ENCODE measurements at regions not wholly inside any gene's neighbourhood (a gene's known extent, or its start where the extent isn't known, plus 50 kb on each side); places are given as distances from the start of the nearest gene placed in this dataset.
A peak's percentile ranks its signal among the peaks of the same experiment; 100 is the strongest.

GRCh38 chr7:116327135-116327534, 116.8 kb downstream of the TES start:
- Histone ChIP-seq H3K27ac (ENCODE audit: low read depth, low read length) (peak overlapping the region; percentile 88), H3K9me3 (ENCODE audit: control insufficient read depth in 5 of 5, low read length in 5 of 5) (no peaks in the 10 kb centered on the region), H3K36me3 (ENCODE audit: control insufficient read depth in 5 of 5, insufficient read depth in 5 of 5, low read length in 5 of 5) (no peaks in the 10 kb centered on the region), H3K4me3 (ENCODE audit: low read depth in 1 of 5, low read length in 5 of 5) (no peak overlapping the region), H3K4me1 (ENCODE audit: control insufficient read depth in 5 of 5, insufficient read depth in 5 of 5, low read length in 5 of 5) (peaks cover 0 to 58% (median 42%) of the 10 kb centered on the region in 5 donors), H3K9ac (ENCODE audit: low read length in 5 of 5) (no peak overlapping the region), H3K27me3 (ENCODE audit: control insufficient read depth in 5 of 5, insufficient read depth in 4 of 5, low read length in 5 of 5) (no peaks in the 10 kb centered on the region)

- Histone ChIP-seq H3K27ac (ENCODE audit: low read depth, low read length) (peak overlapping the region; percentile 88), H3K36me3 (ENCODE audit: control insufficient read depth in 5 of 5, insufficient read depth in 5 of 5, low read length in 5 of 5) (no peaks in the 10 kb centered on the region), H3K9me3 (ENCODE audit: control insufficient read depth in 5 of 5, low read length in 5 of 5) (no peaks in the 10 kb centered on the region), H3K4me1 (ENCODE audit: control insufficient read depth in 5 of 5, insufficient read depth in 5 of 5, low read length in 5 of 5) (peaks cover 0 to 63% (median 45%) of the 10 kb centered on the region in 5 donors), H3K4me3 (ENCODE audit: low read depth in 1 of 5, low read length in 5 of 5) (peak overlapping the region in 1 of 5 donors; percentile 4), H3K27me3 (ENCODE audit: control insufficient read depth in 5 of 5, insufficient read depth in 4 of 5, low read length in 5 of 5) (no peaks in the 10 kb centered on the region), H3K9ac (ENCODE audit: low read length in 5 of 5) (no peak overlapping the region)
Measured at GRCh38 chr7:116327752-116328151, 117.4 kb downstream of the TES start.

- Histone ChIP-seq H3K27ac (ENCODE audit: low read depth, low read length) (peak overlapping the region; percentile 88), H3K9me3 (ENCODE audit: control insufficient read depth in 5 of 5, low read length in 5 of 5) (no peaks in the 10 kb centered on the region), H3K9ac (ENCODE audit: low read length in 5 of 5) (no peak overlapping the region), H3K4me3 (ENCODE audit: low read depth in 1 of 5, low read length in 5 of 5) (peak overlapping the region in 1 of 5 donors; percentile 4), H3K27me3 (ENCODE audit: control insufficient read depth in 5 of 5, insufficient read depth in 4 of 5, low read length in 5 of 5) (no peaks in the 10 kb centered on the region), H3K4me1 (ENCODE audit: control insufficient read depth in 5 of 5, insufficient read depth in 5 of 5, low read length in 5 of 5) (peaks cover 0 to 67% (median 45%) of the 10 kb centered on the region in 5 donors), H3K36me3 (ENCODE audit: control insufficient read depth in 5 of 5, insufficient read depth in 5 of 5, low read length in 5 of 5) (no peaks in the 10 kb centered on the region)
Measured at GRCh38 chr7:116328161-116328560, 117.8 kb downstream of the TES start.

GRCh38 chr7:116329686-116330503, 119.6 kb downstream of the TES start:
- H3K27ac ChIP-seq (ENCODE audit: low read depth, low read length), result peak overlapping the region; percentile 88
- H3K4me3 ChIP-seq (ENCODE audit: low read depth in 1 of 5, low read length in 5 of 5), result no peak overlapping the region
- no peaks in the 10 kb centered on the region for H3K9me3 ChIP-seq (ENCODE audit: control insufficient read depth in 5 of 5, low read length in 5 of 5)
- H3K27me3 ChIP-seq (ENCODE audit: control insufficient read depth in 5 of 5, insufficient read depth in 4 of 5, low read length in 5 of 5), result no peaks in the 10 kb centered on the region
- peaks cover 0 to 63% (median 45%) of the 10 kb centered on the region in 5 donors for H3K4me1 ChIP-seq (ENCODE audit: control insufficient read depth in 5 of 5, insufficient read depth in 5 of 5, low read length in 5 of 5)
- no peak overlapping the region for H3K9ac ChIP-seq (ENCODE audit: low read length in 5 of 5)
- no peaks in the 10 kb centered on the region for H3K36me3 ChIP-seq (ENCODE audit: control insufficient read depth in 5 of 5, insufficient read depth in 5 of 5, low read length in 5 of 5)

- Histone ChIP-seq H3K4me1 (ENCODE audit: control insufficient read depth in 5 of 5, insufficient read depth in 5 of 5, low read length in 5 of 5) (peaks cover 0 to 56% (median 45%) of the 10 kb centered on the region in 5 donors), H3K4me3 (ENCODE audit: low read depth in 1 of 5, low read length in 5 of 5) (no peak overlapping the region), H3K9ac (ENCODE audit: low read length in 5 of 5) (no peak overlapping the region), H3K27ac (ENCODE audit: low read depth, low read length) (peak overlapping the region; percentile 88), H3K9me3 (ENCODE audit: control insufficient read depth in 5 of 5, low read length in 5 of 5) (no peaks in the 10 kb centered on the region), H3K27me3 (ENCODE audit: control insufficient read depth in 5 of 5, insufficient read depth in 4 of 5, low read length in 5 of 5) (no peaks in the 10 kb centered on the region), H3K36me3 (ENCODE audit: control insufficient read depth in 5 of 5, insufficient read depth in 5 of 5, low read length in 5 of 5) (no peaks in the 10 kb centered on the region)
Measured at GRCh38 chr7:116331020-116331419, 120.7 kb downstream of the TES start.

GRCh38 chr7:116332766-116333165, 122.4 kb downstream of the TES start:
- Histone ChIP-seq H3K27ac (ENCODE audit: low read depth, low read length) (peak overlapping the region; percentile 88), H3K4me3 (ENCODE audit: low read depth in 1 of 5, low read length in 5 of 5) (no peak overlapping the region), H3K9ac (ENCODE audit: low read length in 5 of 5) (no peak overlapping the region), H3K36me3 (ENCODE audit: control insufficient read depth in 5 of 5, insufficient read depth in 5 of 5, low read length in 5 of 5) (no peaks in the 10 kb centered on the region), H3K27me3 (ENCODE audit: control insufficient read depth in 5 of 5, insufficient read depth in 4 of 5, low read length in 5 of 5) (no peaks in the 10 kb centered on the region), H3K4me1 (ENCODE audit: control insufficient read depth in 5 of 5, insufficient read depth in 5 of 5, low read length in 5 of 5) (peaks cover 0 to 51% (median 42%) of the 10 kb centered on the region in 5 donors), H3K9me3 (ENCODE audit: control insufficient read depth in 5 of 5, low read length in 5 of 5) (no peaks in the 10 kb centered on the region)

GRCh38 chr7:116334555-116334954, 124.2 kb downstream of the TES start:
- Histone ChIP-seq H3K4me3 (ENCODE audit: low read depth in 1 of 5, low read length in 5 of 5) (no peak overlapping the region), H3K4me1 (ENCODE audit: control insufficient read depth in 5 of 5, insufficient read depth in 5 of 5, low read length in 5 of 5) (peaks cover 0 to 38% (median 34%) of the 10 kb centered on the region in 5 donors), H3K27ac (ENCODE audit: low read depth, low read length) (no peak overlapping the region), H3K36me3 (ENCODE audit: control insufficient read depth in 5 of 5, insufficient read depth in 5 of 5, low read length in 5 of 5) (no peaks in the 10 kb centered on the region), H3K27me3 (ENCODE audit: control insufficient read depth in 5 of 5, insufficient read depth in 4 of 5, low read length in 5 of 5) (no peaks in the 10 kb centered on the region), H3K9me3 (ENCODE audit: control insufficient read depth in 5 of 5, low read length in 5 of 5) (no peaks in the 10 kb centered on the region), H3K9ac (ENCODE audit: low read length in 5 of 5) (no peak overlapping the region)

- no peaks in the 10 kb centered on the region for H3K36me3 ChIP-seq (ENCODE audit: control insufficient read depth in 5 of 5, insufficient read depth in 5 of 5, low read length in 5 of 5)
- H3K4me3 ChIP-seq (ENCODE audit: low read depth in 1 of 5, low read length in 5 of 5), result no peak overlapping the region
- no peaks in the 10 kb centered on the region for H3K9me3 ChIP-seq (ENCODE audit: control insufficient read depth in 5 of 5, low read length in 5 of 5)
- no peak overlapping the region for H3K9ac ChIP-seq (ENCODE audit: low read length in 5 of 5)
- peaks cover 0 to 31% (median 21%) of the 10 kb centered on the region in 5 donors for H3K4me1 ChIP-seq (ENCODE audit: control insufficient read depth in 5 of 5, insufficient read depth in 5 of 5, low read length in 5 of 5)
- peak overlapping the region; percentile 47 for H3K27ac ChIP-seq (ENCODE audit: low read depth, low read length)
- no peaks in the 10 kb centered on the region for H3K27me3 ChIP-seq (ENCODE audit: control insufficient read depth in 5 of 5, insufficient read depth in 4 of 5, low read length in 5 of 5)
Measured at GRCh38 chr7:116337018-116337417, 126.7 kb downstream of the TES start.

- Histone ChIP-seq H3K4me3 (ENCODE audit: low read depth in 1 of 5, low read length in 5 of 5) (no peak overlapping the region), H3K4me1 (ENCODE audit: control insufficient read depth in 5 of 5, insufficient read depth in 5 of 5, low read length in 5 of 5) (peaks cover 0 to 27% (median 17%) of the 10 kb centered on the region in 5 donors), H3K9me3 (ENCODE audit: control insufficient read depth in 5 of 5, low read length in 5 of 5) (no peaks in the 10 kb centered on the region), H3K27me3 (ENCODE audit: control insufficient read depth in 5 of 5, insufficient read depth in 4 of 5, low read length in 5 of 5) (no peaks in the 10 kb centered on the region), H3K27ac (ENCODE audit: low read depth, low read length) (peak overlapping the region; percentile 47), H3K9ac (ENCODE audit: low read length in 5 of 5) (no peak overlapping the region), H3K36me3 (ENCODE audit: control insufficient read depth in 5 of 5, insufficient read depth in 5 of 5, low read length in 5 of 5) (no peaks in the 10 kb centered on the region)
Measured at GRCh38 chr7:116337800-116338199, 127.5 kb downstream of the TES start.

GRCh38 chr7:116339564-116339963, 129.2 kb downstream of the TES start:
- H3K27me3 ChIP-seq (ENCODE audit: control insufficient read depth in 5 of 5, insufficient read depth in 4 of 5, low read length in 5 of 5), result no peaks in the 10 kb centered on the region
- H3K9ac ChIP-seq (ENCODE audit: low read length in 5 of 5), result peak overlapping the region in 1 of 5 donors; percentile 17
- H3K27ac ChIP-seq (ENCODE audit: low read depth, low read length), result peak overlapping the region; percentile 76
- no peaks in the 10 kb centered on the region for H3K9me3 ChIP-seq (ENCODE audit: control insufficient read depth in 5 of 5, low read length in 5 of 5)
- peaks cover 0 to 23% (median 17%) of the 10 kb centered on the region in 5 donors for H3K4me1 ChIP-seq (ENCODE audit: control insufficient read depth in 5 of 5, insufficient read depth in 5 of 5, low read length in 5 of 5)
- no peak overlapping the region for H3K4me3 ChIP-seq (ENCODE audit: low read depth in 1 of 5, low read length in 5 of 5)
- no peaks in the 10 kb centered on the region for H3K36me3 ChIP-seq (ENCODE audit: control insufficient read depth in 5 of 5, insufficient read depth in 5 of 5, low read length in 5 of 5)

All from subcutaneous abdominal adipose tissue (tissue), 5 donors.